Testis (tissue), 2 donors: ENCODE measurements at regions not wholly inside any gene's neighbourhood (a gene's known extent, or its start where the extent isn't known, plus 50 kb on each side); places are given as distances from the start of the nearest gene placed in this dataset.

Experiments used
- POLR2A ChIP-seq: fragments of 450-650 bp; IDR thresholded peaks from one replicate; pipeline ENCODE4 v1.6.1; 2017; ENCODE audit warnings: antibody characterized with exemption, mild to moderate bottlenecking, moderate library complexity
- TF ChIP-seq, protein P1 (sequence below), 3 experiments: fragments of 450-650 bp in 2 of 3; fragments of 200-600 bp in 1 of 3; sonication (generic) in 1 of 3; IDR thresholded peaks; one replicate each; pipeline ENCODE4 v1.5.1; 2016 to 2019; ENCODE audit warnings: antibody characterized with exemption in 3 of 3, mild to moderate bottlenecking in 2 of 3, moderate library complexity in 1 of 3

GRCh38 chr9:113674436-113674835 lies 201.7 kb upstream of the ZNF618 start:
- TF ChIP-seq, protein P1, sequence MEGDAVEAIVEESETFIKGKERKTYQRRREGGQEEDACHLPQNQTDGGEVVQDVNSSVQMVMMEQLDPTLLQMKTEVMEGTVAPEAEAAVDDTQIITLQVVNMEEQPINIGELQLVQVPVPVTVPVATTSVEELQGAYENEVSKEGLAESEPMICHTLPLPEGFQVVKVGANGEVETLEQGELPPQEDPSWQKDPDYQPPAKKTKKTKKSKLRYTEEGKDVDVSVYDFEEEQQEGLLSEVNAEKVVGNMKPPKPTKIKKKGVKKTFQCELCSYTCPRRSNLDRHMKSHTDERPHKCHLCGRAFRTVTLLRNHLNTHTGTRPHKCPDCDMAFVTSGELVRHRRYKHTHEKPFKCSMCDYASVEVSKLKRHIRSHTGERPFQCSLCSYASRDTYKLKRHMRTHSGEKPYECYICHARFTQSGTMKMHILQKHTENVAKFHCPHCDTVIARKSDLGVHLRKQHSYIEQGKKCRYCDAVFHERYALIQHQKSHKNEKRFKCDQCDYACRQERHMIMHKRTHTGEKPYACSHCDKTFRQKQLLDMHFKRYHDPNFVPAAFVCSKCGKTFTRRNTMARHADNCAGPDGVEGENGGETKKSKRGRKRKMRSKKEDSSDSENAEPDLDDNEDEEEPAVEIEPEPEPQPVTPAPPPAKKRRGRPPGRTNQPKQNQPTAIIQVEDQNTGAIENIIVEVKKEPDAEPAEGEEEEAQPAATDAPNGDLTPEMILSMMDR (IDR thresholded peaks at IDR 0.05): no peak
- TF ChIP-seq POLR2A: no peak
